Neural cell (in vitro differentiated cells): ENCODE measurements at regions not wholly inside any gene's neighbourhood (a gene's known extent, or its start where the extent isn't known, plus 50 kb on each side); places are given as distances from the start of the nearest gene placed in this dataset.

Experiments
- CTCF ChIP-seq: fragments of 450-650 bp; IDR thresholded peaks from 2 replicates; pipeline ENCODE4 v1.5.1; 2014; ENCODE audit warnings: antibody characterized with exemption, mild to moderate bottlenecking, moderate library complexity; ENCODE audit not compliant: poor library complexity, severe bottlenecking
- EZH2 ChIP-seq: fragments of 200-600, 300-800 bp; shearing (Covaris generic), sonication (generic); IDR thresholded peaks from 2 replicates; pipeline ENCODE4 v1.6.1; 2014; ENCODE audit warnings: antibody characterized with exemption, low read length, borderline replicate concordance, mild to moderate bottlenecking; ENCODE audit not compliant: insufficient read depth, poor library complexity, severe bottlenecking
- POLR2AphosphoS5 ChIP-seq: IDR thresholded peaks from 2 replicates; pipeline ENCODE4 v1.6.1; 2012

DNA sequence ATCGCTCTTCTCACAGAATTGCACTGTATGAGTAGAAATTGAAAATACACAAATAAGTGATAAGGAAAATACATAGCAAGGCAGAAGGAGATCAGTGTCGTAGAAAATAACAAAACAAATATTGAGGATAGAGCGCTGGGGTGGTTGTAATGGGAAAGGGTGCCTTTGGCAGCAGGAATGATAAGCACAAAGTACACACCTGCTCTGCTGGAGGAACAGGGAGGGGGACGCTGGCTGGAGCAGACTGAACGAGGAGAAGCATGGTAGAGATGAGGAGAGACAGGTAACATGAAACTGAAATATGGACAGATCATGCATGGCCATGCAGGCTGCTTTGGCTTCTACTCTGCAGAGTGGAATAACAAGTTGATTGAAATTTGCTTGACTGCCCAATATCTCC is 181.2 kb upstream of the FSHR start:
- TF ChIP-seq EZH2 (no peak), POLR2AphosphoS5 (no peak), CTCF (no peak)
